GM21576 (cell line): ENCODE measurements at regions not wholly inside any gene's neighbourhood (a gene's known extent, or its start where the extent isn't known, plus 50 kb on each side); places are given as distances from the start of the nearest gene placed in this dataset.

Experiments used
- ATAC-seq: cut with Tn5 transposase; IDR thresholded peaks from one replicate; pipeline ENCODE4 v1.9.1; 2021; ENCODE audit warnings: mild to moderate bottlenecking, moderate library complexity; ENCODE audit not compliant: unreplicated experiment

- ATAC-seq: no peak
Observed at GRCh38 chr4:184575306-184575705, 73.9 kb downstream of the CASP3 start.

- ATAC-seq: no peak
Observed at GRCh38 chr4:184574861-184575260, 74.4 kb downstream of the CASP3 start.

GRCh38 chr4:184573701-184574100 lies 75.5 kb downstream of the CASP3 start:
- no peak for ATAC-seq

GRCh38 chr4:184568770-184569169 lies 80.5 kb downstream of the CASP3 start:
- ATAC-seq: no peak

- no peak for ATAC-seq
Observed at GRCh38 chr4:184563621-184564020, 85.6 kb downstream of the CASP3 start.

GRCh38 chr4:184558996-184559395 lies 84.6 kb upstream of the IRF2 start:
- no peak for ATAC-seq

GRCh38 chr4:184553891-184554290 lies 79.5 kb upstream of the IRF2 start:
- ATAC-seq: no peak

- no peak for ATAC-seq
Observed at GRCh38 chr4:184550476-184550875, 76.1 kb upstream of the IRF2 start.

- ATAC-seq: no peak
Observed at GRCh38 chr4:184548648-184549341, 74.4 kb upstream of the IRF2 start.

- ATAC-seq: no peak
Observed at GRCh38 chr4:184548316-184548647, 73.9 kb upstream of the IRF2 start.

- no peak for ATAC-seq
Observed at GRCh38 chr4:184544788-184545409, 70.5 kb upstream of the IRF2 start.

GRCh38 chr4:184541907-184542306 lies 67.6 kb upstream of the IRF2 start:
- no peak for ATAC-seq

GRCh38 chr4:184540307-184540706 lies 66.0 kb upstream of the IRF2 start:
- ATAC-seq: no peak

GRCh38 chr4:184538023-184538599 lies 63.8 kb upstream of the IRF2 start:
- peak; percentile 51 for ATAC-seq

GRCh38 chr4:184537269-184538022 lies 63.1 kb upstream of the IRF2 start:
- ATAC-seq: peak; percentile 59

GRCh38 chr4:184536881-184537248 lies 62.5 kb upstream of the IRF2 start:
- no peak for ATAC-seq

GRCh38 chr4:184536065-184536880 lies 61.9 kb upstream of the IRF2 start:
- ATAC-seq: no peak

- ATAC-seq: peak; percentile 55
Observed at GRCh38 chr4:184534511-184535391, 60.4 kb upstream of the IRF2 start.

- no peak for ATAC-seq
Observed at GRCh38 chr4:184533908-184534307, 59.6 kb upstream of the IRF2 start.

- ATAC-seq: no peak
Observed at GRCh38 chr4:184531008-184531407, 56.7 kb upstream of the IRF2 start.
